DMS79 (cell line): ENCODE measurements at regions not wholly inside any gene's neighbourhood (a gene's known extent, or its start where the extent isn't known, plus 50 kb on each side); places are given as distances from the start of the nearest gene placed in this dataset.
A peak's percentile ranks its signal among the peaks of the same experiment; 100 is the strongest.

Experiments used
- DNase-seq: peaks from one replicate; lab custom pipeline; 2025; lab: John Stamatoyannopoulos, UW

- DNase-seq = peak; percentile 4
Observed at GRCh38 chr6:168968228-168968627, 285.4 kb downstream of the THBS2 start.

GRCh38 chr6:168967281-168967925, 286.2 kb downstream of the THBS2 start:
- DNase-seq = no peak

GRCh38 chr6:168964138-168964835, 289.4 kb downstream of the THBS2 start:
- no peak for DNase-seq

GRCh38 chr6:168962886-168963285, 290.8 kb downstream of the THBS2 start:
- no peak for DNase-seq

GRCh38 chr6:168961264-168961656, 292.4 kb downstream of the THBS2 start:
- DNase-seq = no peak

- DNase-seq = no peak
Observed at GRCh38 chr6:168960551-168961263, 292.9 kb downstream of the THBS2 start.

- DNase-seq = no peak
Observed at GRCh38 chr6:168959696-168960095, 293.9 kb downstream of the THBS2 start.

GRCh38 chr6:168956884-168957730, 296.5 kb downstream of the THBS2 start:
- peak; percentile 22 for DNase-seq

- DNase-seq = no peak
Observed at GRCh38 chr6:168956141-168956838, 297.4 kb downstream of the THBS2 start.

GRCh38 chr6:168953461-168953860, 300.2 kb downstream of the THBS2 start:
- no peak for DNase-seq

GRCh38 chr6:168951217-168951616, 302.4 kb downstream of the THBS2 start:
- DNase-seq = no peak

GRCh38 chr6:168950858-168951214, 302.8 kb downstream of the THBS2 start:
- DNase-seq = no peak

GRCh38 chr6:168949981-168950857, 303.4 kb downstream of the THBS2 start:
- DNase-seq = no peak

GRCh38 chr6:168948990-168949531, 304.6 kb downstream of the THBS2 start:
- no peak for DNase-seq

- DNase-seq = no peak
Observed at GRCh38 chr6:168948002-168948401, 305.6 kb downstream of the THBS2 start.

GRCh38 chr6:168943231-168943905, 310.3 kb downstream of the THBS2 start:
- no peak for DNase-seq

GRCh38 chr6:168942646-168943045, 311.0 kb downstream of the THBS2 start:
- no peak for DNase-seq

GRCh38 chr6:168941036-168941435, 312.6 kb downstream of the THBS2 start:
- DNase-seq = no peak

GRCh38 chr6:168939796-168940195, 313.9 kb downstream of the THBS2 start:
- DNase-seq = no peak

GRCh38 chr6:168939041-168939440, 314.6 kb downstream of the THBS2 start:
- no peak for DNase-seq
